ENCODE measurements at regions not wholly inside any gene's neighbourhood (a gene's known extent, or its start where the extent isn't known, plus 50 kb on each side); places are given as distances from the start of the nearest gene placed in this dataset.

GRCh38 chr3:105956306-105956705 is 87.5 kb upstream of the CBLB start:
- Mint-ChIP-seq H3K4me1 (ENCODE audit: insufficient read depth, unreplicated experiment) (peaks cover 6% of the 10 kb centered on the region), H3K27ac (ENCODE audit: low read depth, unreplicated experiment) (no peak overlapping the region), H3K9me3 (ENCODE audit: unreplicated experiment) (no peaks in the 10 kb centered on the region), H3K27me3 (ENCODE audit: insufficient read depth, unreplicated experiment) (no peaks in the 10 kb centered on the region), H3K36me3 (ENCODE audit: insufficient read depth, unreplicated experiment) (no peaks in the 10 kb centered on the region), H3K4me3 (ENCODE audit: unreplicated experiment) (no peak overlapping the region)
- ChIA-PET CTCF (no interaction called here), POLR2A (interaction anchor here (0.7 to 1.6 kb wide), 5 partner anchors 8 to 422 kb away, joined by 3 to 4 read pairs (median 3); no protein-coding TSS in a partner anchor)
- BruUV-seq (replicated peaks): no TSS peak
- intact Hi-C loops (cut with micrococcal nuclease): no loop called here
- no peak for TF ChIP-seq CTCF (IDR thresholded peaks at IDR 0.05; ENCODE audit: unreplicated experiment)
- DNase-seq (ENCODE audit: unreplicated experiment): no peak

GRCh38 chr3:105957722-105958121 is 88.9 kb upstream of the CBLB start:
- H3K27ac Mint-ChIP-seq (ENCODE audit: low read depth, unreplicated experiment): no peak overlapping the region
- CTCF ChIA-PET: no interaction called here
- H3K9me3 Mint-ChIP-seq (ENCODE audit: unreplicated experiment): no peaks in the 10 kb centered on the region
- peak; percentile 20 for DNase-seq (ENCODE audit: unreplicated experiment)
- no peaks in the 10 kb centered on the region for H3K36me3 Mint-ChIP-seq (ENCODE audit: insufficient read depth, unreplicated experiment)
- H3K4me1 Mint-ChIP-seq (ENCODE audit: insufficient read depth, unreplicated experiment): peaks cover 6% of the 10 kb centered on the region
- H3K4me3 Mint-ChIP-seq (ENCODE audit: unreplicated experiment): no peak overlapping the region
- POLR2A ChIA-PET: no interaction called here
- TF ChIP-seq CTCF (IDR thresholded peaks at IDR 0.05; ENCODE audit: unreplicated experiment): no peak
- no TSS peak for BruUV-seq (replicated peaks)
- intact Hi-C loops (cut with micrococcal nuclease): no loop called here
- H3K27me3 Mint-ChIP-seq (ENCODE audit: insufficient read depth, unreplicated experiment): no peaks in the 10 kb centered on the region

DNA sequence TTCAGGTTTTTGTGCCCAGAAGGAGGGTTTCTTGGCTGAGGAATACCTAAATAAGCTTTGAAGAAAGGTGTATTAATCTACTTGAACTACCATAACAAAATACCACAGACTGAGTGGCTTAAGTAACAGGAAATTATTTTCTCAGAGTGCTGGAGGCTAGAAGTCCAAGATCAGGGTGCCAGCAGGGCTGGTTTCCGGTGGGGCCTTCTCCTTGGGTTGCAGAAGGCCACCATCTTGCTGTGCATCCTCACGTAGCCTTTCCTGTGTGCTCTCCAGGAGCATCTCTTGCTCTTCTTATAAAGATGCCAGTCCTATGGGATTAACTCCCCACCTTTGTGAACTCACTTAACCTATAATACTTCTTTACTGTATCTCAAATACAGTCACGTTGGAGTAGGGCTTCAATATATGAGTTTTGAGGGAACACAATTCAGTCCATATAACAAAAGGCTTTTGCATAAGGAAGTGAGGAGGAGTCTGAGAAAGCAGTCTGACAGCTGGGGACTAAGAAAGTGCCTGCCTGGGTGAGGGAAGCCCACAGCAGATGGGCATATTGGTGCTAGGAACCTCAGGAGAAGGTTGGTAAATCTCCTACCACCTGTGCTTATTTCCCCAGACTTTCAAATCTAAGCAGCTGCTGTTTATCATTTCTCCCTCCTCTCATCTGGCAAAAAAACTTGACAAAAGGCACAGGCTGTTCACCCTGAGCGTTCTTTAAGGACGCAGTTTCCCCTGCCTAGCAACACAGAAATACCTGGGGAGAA is 89.6 kb upstream of the CBLB start:
- intact Hi-C loops (cut with micrococcal nuclease): no loop called here
- Mint-ChIP-seq H3K36me3 (ENCODE audit: insufficient read depth, unreplicated experiment) (no peaks in the 10 kb centered on the region), H3K27me3 (ENCODE audit: insufficient read depth, unreplicated experiment) (no peaks in the 10 kb centered on the region), H3K4me3 (ENCODE audit: unreplicated experiment) (no peak overlapping the region), H3K4me1 (ENCODE audit: insufficient read depth, unreplicated experiment) (peaks cover 6% of the 10 kb centered on the region), H3K27ac (ENCODE audit: low read depth, unreplicated experiment) (no peak overlapping the region), H3K9me3 (ENCODE audit: unreplicated experiment) (no peaks in the 10 kb centered on the region)
- DNase-seq (ENCODE audit: unreplicated experiment): no peak
- ChIA-PET POLR2A (interaction anchor here (1.1 kb wide), 1 partner anchor 13 kb away, joined by 3 read pairs; no protein-coding TSS in a partner anchor), CTCF (interaction anchor here (0.6 kb wide), 1 partner anchor 9 kb away, joined by 3 read pairs; no protein-coding TSS in a partner anchor)
- no peak for TF ChIP-seq CTCF (IDR thresholded peaks at IDR 0.05; ENCODE audit: unreplicated experiment)
- no TSS peak for BruUV-seq (replicated peaks)

GRCh38 chr3:105959851-105960250 is 91.0 kb upstream of the CBLB start:
- Mint-ChIP-seq H3K9me3 (ENCODE audit: unreplicated experiment) (no peaks in the 10 kb centered on the region), H3K27me3 (ENCODE audit: insufficient read depth, unreplicated experiment) (no peaks in the 10 kb centered on the region), H3K4me1 (ENCODE audit: insufficient read depth, unreplicated experiment) (peaks cover 6% of the 10 kb centered on the region), H3K27ac (ENCODE audit: low read depth, unreplicated experiment) (no peak overlapping the region), H3K4me3 (ENCODE audit: unreplicated experiment) (no peak overlapping the region), H3K36me3 (ENCODE audit: insufficient read depth, unreplicated experiment) (no peaks in the 10 kb centered on the region)
- no peak for TF ChIP-seq CTCF (IDR thresholded peaks at IDR 0.05; ENCODE audit: unreplicated experiment)
- intact Hi-C loops (cut with micrococcal nuclease): no loop called here
- BruUV-seq (replicated peaks): no TSS peak
- CTCF ChIA-PET: interaction anchor here (0.6 kb wide), 1 partner anchor 712 kb away, joined by 3 read pairs; no protein-coding TSS in a partner anchor
- POLR2A ChIA-PET: interaction anchor here (0.6 to 0.7 kb wide), 2 partner anchors 8 to 11 kb away, joined by 3 to 6 read pairs; no protein-coding TSS in a partner anchor
- no peak for DNase-seq (ENCODE audit: unreplicated experiment)
